Epithelial cell of esophagus (primary cell): ENCODE measurements at regions not wholly inside any gene's neighbourhood (a gene's known extent, or its start where the extent isn't known, plus 50 kb on each side); places are given as distances from the start of the nearest gene placed in this dataset.

Experiments
- DNase-seq: peaks from one replicate; pipeline ENCODE4 v3.0.0; 2010; ENCODE audit warnings: low read depth
- H3K4me3 ChIP-seq: 2 replicates; pipeline ENCODE4 v1.5.1; 2011; ENCODE audit warnings: mild to moderate bottlenecking, low read length, control low read depth
- TF ChIP-seq, protein P1 (sequence below): IDR thresholded peaks from 2 replicates; pipeline ENCODE4 v1.5.1; 2011; ENCODE audit warnings: low read depth, mild to moderate bottlenecking, low read length, control low read depth, inconsistent platforms; ENCODE audit not compliant: insufficient read depth; ENCODE audit errors: missing control alignments

DNA sequence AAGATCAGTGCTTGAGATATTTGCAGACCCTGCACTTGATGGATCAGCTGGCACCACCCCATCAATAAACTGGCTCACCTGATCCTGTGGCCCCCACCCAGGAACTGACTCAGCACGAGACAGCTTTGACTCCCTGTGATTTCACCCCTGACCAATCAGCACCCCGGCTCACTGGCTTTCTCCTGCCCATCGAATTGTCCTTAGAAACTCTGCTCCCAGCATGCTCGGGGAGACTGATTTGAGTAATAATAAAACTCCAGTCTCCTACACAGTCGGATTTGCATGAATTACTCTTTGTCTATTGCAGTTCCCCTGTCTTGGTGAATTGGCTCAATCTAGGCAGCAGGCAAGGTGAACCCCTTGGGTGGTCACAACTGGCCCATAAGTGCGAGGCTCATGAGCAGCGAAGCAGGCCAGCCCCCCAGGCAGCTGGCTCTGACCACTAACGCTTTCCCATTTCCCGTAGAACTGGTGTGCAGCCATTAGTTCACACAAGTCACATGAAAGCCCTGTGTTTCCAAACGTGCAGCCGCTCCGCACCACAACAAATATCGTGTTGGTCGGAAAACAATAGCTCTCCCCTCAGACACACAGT is 79.6 kb downstream of the RSPH3 start:
- TF ChIP-seq, protein P1, sequence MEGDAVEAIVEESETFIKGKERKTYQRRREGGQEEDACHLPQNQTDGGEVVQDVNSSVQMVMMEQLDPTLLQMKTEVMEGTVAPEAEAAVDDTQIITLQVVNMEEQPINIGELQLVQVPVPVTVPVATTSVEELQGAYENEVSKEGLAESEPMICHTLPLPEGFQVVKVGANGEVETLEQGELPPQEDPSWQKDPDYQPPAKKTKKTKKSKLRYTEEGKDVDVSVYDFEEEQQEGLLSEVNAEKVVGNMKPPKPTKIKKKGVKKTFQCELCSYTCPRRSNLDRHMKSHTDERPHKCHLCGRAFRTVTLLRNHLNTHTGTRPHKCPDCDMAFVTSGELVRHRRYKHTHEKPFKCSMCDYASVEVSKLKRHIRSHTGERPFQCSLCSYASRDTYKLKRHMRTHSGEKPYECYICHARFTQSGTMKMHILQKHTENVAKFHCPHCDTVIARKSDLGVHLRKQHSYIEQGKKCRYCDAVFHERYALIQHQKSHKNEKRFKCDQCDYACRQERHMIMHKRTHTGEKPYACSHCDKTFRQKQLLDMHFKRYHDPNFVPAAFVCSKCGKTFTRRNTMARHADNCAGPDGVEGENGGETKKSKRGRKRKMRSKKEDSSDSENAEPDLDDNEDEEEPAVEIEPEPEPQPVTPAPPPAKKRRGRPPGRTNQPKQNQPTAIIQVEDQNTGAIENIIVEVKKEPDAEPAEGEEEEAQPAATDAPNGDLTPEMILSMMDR, result no peak
- peak; percentile 30 for DNase-seq
- no peak overlapping the region for H3K4me3 ChIP-seq

DNA sequence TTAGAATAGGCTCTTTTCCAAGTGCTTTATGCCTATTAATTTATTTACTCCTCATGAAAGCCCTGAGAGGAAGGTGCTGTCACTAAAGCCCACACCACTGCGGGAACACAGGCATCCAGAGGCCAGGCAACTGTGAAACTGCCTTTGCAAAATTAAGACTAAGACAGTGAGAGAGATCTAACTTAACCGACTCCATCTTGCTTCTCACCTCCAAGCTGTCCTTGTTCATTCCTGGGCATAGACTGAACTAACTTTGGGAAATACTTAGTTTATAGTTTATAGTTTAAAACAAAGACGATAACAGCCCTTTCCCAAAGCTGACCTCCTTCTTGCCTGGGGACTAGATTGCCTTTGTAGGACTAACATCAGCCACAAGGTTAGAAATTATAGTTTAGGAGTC is 80.1 kb downstream of the RSPH3 start:
- no peak overlapping the region for H3K4me3 ChIP-seq
- TF ChIP-seq, protein P1, result no peak
- no peak for DNase-seq

DNA sequence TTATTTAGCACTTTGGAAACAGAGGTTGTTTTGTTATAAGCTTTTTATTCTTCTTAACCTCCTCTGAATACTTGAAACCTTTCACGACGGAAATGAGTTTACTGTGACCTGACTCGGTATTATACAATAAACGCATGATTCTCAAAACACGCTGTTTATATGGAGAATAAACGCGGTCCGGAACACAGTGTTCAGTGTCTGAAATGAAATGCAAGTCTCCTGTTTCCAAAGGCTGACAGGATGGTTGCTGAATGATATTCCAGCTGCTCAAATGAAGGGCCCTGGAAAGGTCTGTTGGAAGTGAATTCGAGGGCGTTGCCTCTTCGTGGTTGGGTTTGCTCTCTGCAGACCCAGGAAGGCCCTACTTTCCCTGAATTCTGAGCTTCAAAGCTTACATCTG is 83.4 kb downstream of the RSPH3 start:
- no peak for DNase-seq
- TF ChIP-seq, protein P1, result no peak

GRCh38 chr6:158914923-158915322 is 85.1 kb downstream of the RSPH3 start:
- no peak for DNase-seq
- TF ChIP-seq, protein P1, result no peak
- no peak overlapping the region for H3K4me3 ChIP-seq

More for the DNA sequence above, 83.4 kb downstream of the RSPH3 start:
- no peak overlapping the region for H3K4me3 ChIP-seq

- no peak overlapping the region for H3K4me3 ChIP-seq
- TF ChIP-seq, protein P1, result no peak
Measured at GRCh38 chr6:158913580-158913979, 86.4 kb downstream of the RSPH3 start.

DNA sequence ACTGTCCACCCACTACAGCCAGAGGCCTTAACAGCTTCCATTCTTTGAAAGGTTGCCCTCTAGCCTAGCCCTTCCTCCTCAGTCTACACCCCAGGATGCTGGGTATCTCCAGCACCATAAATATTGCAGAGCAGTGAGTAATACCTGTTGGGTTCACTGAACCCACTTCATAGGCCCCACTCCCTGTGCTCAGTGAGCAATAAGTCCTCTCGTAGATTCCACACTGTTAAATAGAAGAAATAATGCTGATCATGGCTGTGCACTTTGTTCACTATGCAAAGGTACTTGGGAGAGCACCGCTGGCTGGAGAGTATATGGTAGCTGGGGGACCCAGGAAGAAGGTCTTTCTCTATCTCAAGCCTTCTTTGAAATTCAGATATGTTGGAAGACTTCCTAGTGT is 87.3 kb downstream of the RSPH3 start:
- TF ChIP-seq, protein P1, result no peak
- DNase-seq, result no peak
- H3K4me3 ChIP-seq, result no peak overlapping the region

More at GRCh38 chr6:158913580-158913979, 86.4 kb downstream of the RSPH3 start:
- no peak for DNase-seq
